Posterior vena cava (tissue), 2 donors: ENCODE measurements at regions not wholly inside any gene's neighbourhood (a gene's known extent, or its start where the extent isn't known, plus 50 kb on each side); places are given as distances from the start of the nearest gene placed in this dataset.

Source experiments
- DNase-seq: peaks from one replicate; pipeline ENCODE4 v3.0.0-alpha.2; 2020; ENCODE audit warnings: low spot score
- intact Hi-C, 2 donors: fragments of 100-400 bp; cut with DNase I; formaldehyde crosslinking; loops; one replicate each; pipeline versions ENCODE4 v1.14.1 to v1.14.2; 2022 to 2023
- donor health status: DM: yes; HTN: yes; CAD: no.
- donor health status: DM: yes; HTN: yes; CAD: no.

- no peak for DNase-seq
- intact Hi-C loops = no loop called here
These were observed 110.8 kb downstream of the MATN1 start for GRCh38 chr1:30612536-30613065.

DNA sequence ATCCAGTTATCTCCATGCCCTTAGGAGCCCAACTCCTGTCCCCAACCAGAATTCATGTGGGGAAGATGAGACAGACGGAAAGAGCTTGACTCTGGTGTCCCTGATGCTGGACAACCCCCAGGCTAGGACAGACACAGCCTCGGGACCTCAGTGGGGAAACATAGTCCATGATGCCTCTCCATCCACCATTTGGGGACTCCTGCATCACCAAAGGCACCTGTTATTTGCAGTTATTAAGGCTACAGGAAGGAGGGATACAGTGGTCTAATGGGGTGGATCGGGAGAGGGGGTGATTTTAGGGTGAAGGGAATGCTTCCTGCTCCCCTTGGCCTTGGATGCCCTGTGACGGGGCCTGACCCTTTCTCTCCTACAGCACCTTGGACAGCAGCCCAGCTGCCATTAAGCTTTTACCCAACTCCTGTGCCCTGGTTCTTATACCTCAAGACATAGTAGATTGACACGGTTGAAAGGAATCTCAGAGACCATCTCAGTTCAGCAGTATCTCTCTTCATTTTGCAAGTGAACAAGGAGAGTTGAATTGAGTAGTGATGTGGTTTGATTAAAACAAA lies 111.6 kb downstream of the MATN1 start:
- intact Hi-C loops = no loop called here
- DNase-seq = no peak

GRCh38 chr1:30610917-30611316 lies 112.5 kb downstream of the MATN1 start:
- DNase-seq = no peak
- intact Hi-C loops = no loop called here

DNA sequence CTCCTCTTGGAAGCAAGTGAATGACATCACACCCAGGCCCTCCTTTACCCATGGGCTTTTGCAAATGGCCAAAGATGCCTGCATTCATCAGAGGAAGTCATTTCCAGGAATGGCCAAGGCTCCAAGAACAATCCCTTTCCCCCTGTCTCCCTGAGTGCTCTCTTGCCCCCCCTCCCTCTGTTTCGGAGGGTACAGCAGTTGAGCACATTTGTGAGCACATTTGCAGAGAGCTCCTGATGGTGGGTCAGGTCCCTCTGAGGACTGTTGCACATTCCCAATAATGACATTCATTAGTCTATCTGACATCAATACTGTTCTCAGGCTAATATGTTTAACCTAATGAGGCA lies 113.4 kb downstream of the MATN1 start:
- intact Hi-C loops = no loop called here
- DNase-seq = no peak

GRCh38 chr1:30609336-30609998 lies 113.9 kb downstream of the MATN1 start:
- intact Hi-C loops = no loop called here

GRCh38 chr1:30607723-30608122 lies 115.7 kb downstream of the MATN1 start:
- intact Hi-C loops = no loop called here
- DNase-seq = no peak

More at GRCh38 chr1:30609336-30609998, 113.9 kb downstream of the MATN1 start:
- no peak for DNase-seq

- intact Hi-C loops = no loop called here
- no peak for DNase-seq
These were observed 117.2 kb downstream of the MATN1 start for GRCh38 chr1:30606166-30606565.

GRCh38 chr1:30605441-30605920 lies 117.9 kb downstream of the MATN1 start:
- intact Hi-C loops = no loop called here
- DNase-seq = no peak

DNA sequence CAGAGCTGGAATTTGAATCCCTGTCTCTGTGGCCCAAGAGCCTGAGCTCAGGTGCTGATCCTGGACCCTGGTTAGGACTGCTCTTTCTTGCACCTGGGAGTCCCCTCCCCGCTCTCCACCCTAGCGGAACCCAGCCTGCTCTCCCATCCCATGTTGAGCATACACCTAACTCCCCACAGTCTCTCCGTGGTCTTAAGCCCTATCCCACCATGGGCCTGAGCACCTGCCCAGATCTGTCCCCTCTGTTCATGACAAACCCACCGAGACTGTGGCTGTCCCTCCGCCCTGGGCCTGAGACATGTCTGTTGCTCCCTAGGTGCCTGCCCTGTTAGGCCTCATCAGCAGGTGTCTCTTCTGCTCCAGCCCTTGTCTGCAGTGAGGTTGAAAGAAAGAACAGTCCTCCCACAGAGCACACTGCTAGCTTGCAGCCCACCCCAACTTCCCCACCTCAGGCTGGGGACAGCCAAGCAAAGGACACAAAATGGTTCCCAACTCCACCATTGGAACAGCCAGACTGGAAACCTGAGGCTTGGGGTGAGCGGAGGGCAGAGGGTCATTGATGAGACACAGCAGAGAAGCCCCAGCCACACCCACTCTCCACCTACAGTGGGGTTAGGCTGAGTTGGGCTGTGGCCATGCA lies 118.5 kb downstream of the MATN1 start:
- intact Hi-C loops = loop anchor here in 1 of 2 donors (5.0 kb wide), 1 partner anchor 53 kb away; no protein-coding TSS in a partner anchor
- DNase-seq = no peak

DNA sequence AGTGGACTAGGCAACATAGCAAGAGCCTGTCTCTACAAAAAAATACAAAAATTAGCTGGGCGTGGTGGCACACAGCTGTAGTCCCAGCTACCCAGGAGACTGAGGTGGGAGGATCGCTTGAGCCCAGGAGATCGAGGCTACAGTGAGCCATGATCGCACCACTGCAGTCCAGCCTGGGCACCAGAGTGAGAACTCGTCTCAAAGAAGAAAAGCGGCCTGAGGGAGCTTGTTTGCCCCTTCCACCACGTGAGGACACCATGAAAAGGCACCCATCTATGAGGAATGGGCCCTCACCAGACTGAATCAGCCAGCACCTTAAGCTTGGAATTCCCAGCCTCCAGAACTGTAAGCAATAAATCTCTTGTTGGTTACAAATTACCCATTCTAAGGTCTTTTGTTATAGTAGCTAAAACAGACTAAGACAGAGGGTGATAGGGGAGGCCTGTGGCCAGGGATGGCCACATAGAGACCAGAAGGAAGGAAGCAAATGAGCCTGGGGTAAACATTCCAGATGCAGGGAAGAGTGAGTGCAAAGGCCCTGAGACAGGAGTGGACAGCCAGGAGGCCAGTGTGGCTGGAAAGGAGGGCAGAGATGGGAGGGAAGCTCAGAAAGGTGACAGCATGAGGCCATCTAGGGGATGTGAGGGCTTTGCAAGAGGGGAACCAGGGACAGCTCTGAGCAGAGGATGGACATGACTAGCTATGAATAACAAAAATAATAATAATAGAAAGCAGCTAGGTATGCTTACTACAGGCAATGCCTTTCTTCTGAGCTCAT lies 120.1 kb downstream of the MATN1 start:
- intact Hi-C loops = loop anchor here in 1 of 2 donors (5.0 kb wide), 1 partner anchor 51 kb away; no protein-coding TSS in a partner anchor
- DNase-seq = no peak

GRCh38 chr1:30601316-30602085 lies 121.9 kb downstream of the MATN1 start:
- DNase-seq = no peak
- intact Hi-C loops = loop anchor here in 1 of 2 donors (1.0 to 5.0 kb wide), 3 partner anchors 10 to 69 kb away; no protein-coding TSS in a partner anchor

DNA sequence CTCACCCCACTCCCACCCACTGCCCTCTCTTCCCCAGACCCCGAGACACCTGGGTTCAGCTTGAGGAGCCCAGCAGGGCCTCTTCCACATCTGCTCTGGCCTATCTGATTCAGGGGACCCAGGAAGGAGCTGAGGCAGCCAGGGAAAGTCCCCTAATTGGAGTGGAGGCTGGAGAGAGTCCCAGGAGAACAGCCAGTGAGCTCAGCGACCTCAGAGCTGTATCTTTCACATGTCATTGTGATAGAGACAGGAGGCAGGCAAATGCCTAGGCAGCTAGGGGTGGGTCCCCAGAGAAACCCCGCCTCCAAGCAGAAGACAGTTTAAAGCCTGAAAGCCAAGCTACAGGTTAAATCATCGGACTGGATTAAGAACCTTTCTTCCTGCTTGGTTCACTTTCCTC lies 122.7 kb downstream of the MATN1 start:
- no peak for DNase-seq
- intact Hi-C loops = loop anchor here in 1 of 2 donors (2.0 to 5.0 kb wide), 2 partner anchors 48 to 70 kb away; no protein-coding TSS in a partner anchor

DNA sequence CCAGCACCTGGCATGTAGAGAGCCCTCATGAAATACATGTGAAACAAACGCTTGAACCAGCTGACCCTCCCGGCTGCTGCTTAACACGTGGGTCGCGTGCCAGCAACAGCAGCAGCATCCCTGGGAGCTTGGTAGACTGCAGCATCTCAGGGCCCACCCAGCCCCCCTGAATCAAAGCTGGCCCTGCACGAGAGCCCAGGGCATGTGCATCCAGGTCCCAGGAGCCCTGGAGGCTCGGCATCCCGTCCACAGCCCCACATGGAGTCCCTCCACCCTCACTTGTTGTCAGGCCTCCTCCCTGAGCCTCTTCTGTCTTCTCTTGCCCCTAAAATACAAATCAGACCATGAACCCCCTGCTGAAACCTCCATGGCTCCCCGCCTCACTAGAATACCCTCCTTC lies 123.1 kb downstream of the MATN1 start:
- intact Hi-C loops = loop anchor here in 1 of 2 donors (2.0 to 5.0 kb wide), 2 partner anchors 48 to 71 kb away; no protein-coding TSS in a partner anchor
- DNase-seq = no peak

DNA sequence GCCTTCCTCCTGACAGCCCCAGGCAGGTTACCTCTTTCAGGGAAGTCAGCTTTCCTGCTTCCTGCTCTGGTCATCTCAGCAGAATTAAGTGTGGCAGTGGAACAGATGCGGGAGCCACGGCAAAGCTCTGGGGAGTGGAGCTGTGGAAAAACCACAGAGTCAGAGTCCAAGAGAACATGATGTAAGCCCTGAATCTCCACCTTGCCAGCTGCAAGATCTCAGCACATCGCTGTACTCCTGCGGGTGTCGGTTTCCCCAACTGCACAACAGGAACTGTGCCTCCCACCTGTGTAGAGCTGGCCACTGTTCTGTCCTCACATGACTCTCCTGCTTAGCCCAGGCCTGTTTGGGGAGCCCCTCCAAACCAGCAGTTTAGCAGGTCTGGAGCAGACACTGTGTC lies 123.7 kb downstream of the MATN1 start:
- intact Hi-C loops = loop anchor here in 1 of 2 donors (2.0 to 5.0 kb wide), 2 partner anchors 47 to 71 kb away; no protein-coding TSS in a partner anchor
- DNase-seq = no peak

- DNase-seq = no peak
- intact Hi-C loops = no loop called here
These were observed 124.7 kb downstream of the MATN1 start for GRCh38 chr1:30598571-30599114.

- no peak for DNase-seq
- intact Hi-C loops = no loop called here
These were observed 125.7 kb downstream of the MATN1 start for GRCh38 chr1:30597711-30598110.

- no peak for DNase-seq
- intact Hi-C loops = no loop called here
These were observed 126.5 kb downstream of the MATN1 start for GRCh38 chr1:30596891-30597290.

- intact Hi-C loops = no loop called here
- DNase-seq = no peak
These were observed 126.9 kb downstream of the MATN1 start for GRCh38 chr1:30596470-30596869.
